22Rv1 (cell line): ENCODE measurements at regions not wholly inside any gene's neighbourhood (a gene's known extent, or its start where the extent isn't known, plus 50 kb on each side); places are given as distances from the start of the nearest gene placed in this dataset.

ENCODE experiments used
- H3K27ac ChIP-seq: fragments of 450-650 bp; 2 replicates; pipeline ENCODE4 v1.5.1; 2017
- ZFX ChIP-seq: fragments of 450-650 bp; IDR thresholded peaks from 2 replicates; pipeline ENCODE4 v1.6.1; 2017; ENCODE audit warnings: antibody characterized with exemption, borderline replicate concordance
- TF ChIP-seq, protein P1 (sequence below): fragments of 450-650 bp; IDR thresholded peaks from 2 replicates; pipeline ENCODE4 v1.5.1; 2017; ENCODE audit warnings: mild to moderate bottlenecking

DNA sequence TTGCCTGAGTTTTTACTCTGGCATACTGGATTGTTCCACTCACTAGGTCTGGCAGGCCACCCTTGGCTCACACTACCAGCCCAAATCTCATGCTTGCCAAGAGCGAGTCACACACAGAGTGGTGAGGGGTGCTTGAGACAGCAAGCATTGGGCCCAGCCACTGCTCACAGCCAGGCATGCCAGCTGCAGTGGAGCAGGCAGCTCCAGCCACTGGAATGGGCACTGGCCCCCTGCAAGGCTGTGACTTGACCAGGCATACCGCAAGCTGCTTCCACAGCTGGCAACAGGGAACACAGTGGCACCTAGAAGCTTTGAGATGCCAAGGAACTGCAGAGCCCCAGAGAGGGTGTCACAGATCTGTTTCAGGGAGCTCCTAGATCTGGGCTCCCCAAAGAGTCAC, 488.5 kb downstream of the LRFN5 start:
- no peak overlapping the region for H3K27ac ChIP-seq
- TF ChIP-seq ZFX = no peak

DNA sequence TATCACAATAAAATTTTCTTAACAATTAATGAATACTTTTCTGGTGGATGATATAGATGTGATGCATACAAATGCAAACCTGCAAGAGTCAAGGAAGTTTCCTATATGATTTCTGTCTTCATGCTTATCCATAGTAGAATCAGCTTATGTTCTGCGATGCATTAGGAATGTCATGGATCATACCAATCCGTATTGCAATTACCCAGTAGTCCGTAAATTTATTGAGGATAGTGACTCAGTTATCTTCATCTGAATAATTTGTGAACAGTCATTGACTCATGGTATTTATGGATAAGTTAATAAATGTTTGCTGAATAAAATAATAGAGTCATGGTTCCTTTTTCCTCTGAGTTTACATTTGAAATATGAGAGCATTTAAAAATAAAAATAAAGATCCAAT, 483.4 kb downstream of the LRFN5 start:
- H3K27ac ChIP-seq = no peak overlapping the region
- TF ChIP-seq, protein P1, sequence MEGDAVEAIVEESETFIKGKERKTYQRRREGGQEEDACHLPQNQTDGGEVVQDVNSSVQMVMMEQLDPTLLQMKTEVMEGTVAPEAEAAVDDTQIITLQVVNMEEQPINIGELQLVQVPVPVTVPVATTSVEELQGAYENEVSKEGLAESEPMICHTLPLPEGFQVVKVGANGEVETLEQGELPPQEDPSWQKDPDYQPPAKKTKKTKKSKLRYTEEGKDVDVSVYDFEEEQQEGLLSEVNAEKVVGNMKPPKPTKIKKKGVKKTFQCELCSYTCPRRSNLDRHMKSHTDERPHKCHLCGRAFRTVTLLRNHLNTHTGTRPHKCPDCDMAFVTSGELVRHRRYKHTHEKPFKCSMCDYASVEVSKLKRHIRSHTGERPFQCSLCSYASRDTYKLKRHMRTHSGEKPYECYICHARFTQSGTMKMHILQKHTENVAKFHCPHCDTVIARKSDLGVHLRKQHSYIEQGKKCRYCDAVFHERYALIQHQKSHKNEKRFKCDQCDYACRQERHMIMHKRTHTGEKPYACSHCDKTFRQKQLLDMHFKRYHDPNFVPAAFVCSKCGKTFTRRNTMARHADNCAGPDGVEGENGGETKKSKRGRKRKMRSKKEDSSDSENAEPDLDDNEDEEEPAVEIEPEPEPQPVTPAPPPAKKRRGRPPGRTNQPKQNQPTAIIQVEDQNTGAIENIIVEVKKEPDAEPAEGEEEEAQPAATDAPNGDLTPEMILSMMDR = no peak
- no peak for TF ChIP-seq ZFX

DNA sequence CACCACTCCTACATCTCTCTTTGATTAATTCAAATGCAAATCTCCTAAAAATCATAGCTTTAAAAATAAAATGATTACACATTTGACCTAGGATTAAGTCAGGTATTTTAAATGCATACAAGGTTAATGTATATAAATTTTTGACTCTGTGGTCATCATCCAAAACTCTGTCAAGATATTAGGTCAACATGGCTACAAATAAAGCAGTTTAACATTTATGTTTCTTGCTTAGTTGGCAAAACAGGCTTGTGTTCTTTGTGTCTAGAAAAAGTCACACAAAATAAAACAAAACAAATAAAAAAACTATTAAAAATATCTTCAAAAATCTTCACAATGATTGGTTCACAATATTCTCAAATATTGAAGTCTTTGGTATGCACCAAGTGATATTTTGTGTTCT, 473.2 kb downstream of the LRFN5 start:
- TF ChIP-seq, protein P1 = no peak
- TF ChIP-seq ZFX = no peak

DNA sequence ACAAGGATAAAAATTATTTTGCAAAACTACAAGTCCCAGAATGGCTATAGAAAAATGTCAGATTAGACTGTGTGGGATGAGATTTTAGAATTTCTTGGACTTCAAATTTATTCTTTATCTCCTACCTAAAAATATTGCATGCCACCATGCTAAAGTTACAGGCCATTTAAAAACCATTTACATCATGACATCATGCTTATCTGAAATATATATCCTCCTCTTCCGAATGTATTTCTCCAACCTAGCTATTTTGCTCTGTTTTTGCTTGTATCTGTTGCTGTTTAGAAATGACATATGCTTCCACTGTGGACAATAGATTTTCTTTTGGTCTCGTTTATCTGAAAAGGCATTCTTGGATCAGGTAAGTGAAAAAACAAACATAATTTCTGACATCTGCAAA, 471.7 kb downstream of the LRFN5 start:
- H3K27ac ChIP-seq = no peak overlapping the region
- TF ChIP-seq ZFX = no peak
- TF ChIP-seq, protein P1 = no peak

More for the DNA sequence above, 473.2 kb downstream of the LRFN5 start:
- H3K27ac ChIP-seq = no peak overlapping the region

DNA sequence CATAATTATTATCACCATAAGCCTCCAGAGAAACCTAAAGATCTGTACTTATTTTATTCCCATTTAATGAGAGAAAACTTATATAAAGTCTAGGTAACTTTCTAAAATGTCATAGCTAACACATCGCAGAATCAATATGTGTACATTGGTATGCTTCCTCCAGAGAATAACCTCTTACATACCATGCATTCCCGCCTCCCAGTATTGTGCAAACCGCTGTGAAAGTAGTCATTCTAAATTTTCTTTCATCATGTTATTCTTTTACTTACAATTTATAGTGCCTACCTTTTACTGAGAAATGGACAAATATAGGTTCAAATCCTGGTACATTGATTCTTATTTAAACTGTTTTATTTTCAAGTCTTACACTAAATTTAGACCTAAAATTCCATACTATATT, 463.4 kb downstream of the LRFN5 start:
- TF ChIP-seq, protein P1 = no peak
- TF ChIP-seq ZFX = no peak
- no peak overlapping the region for H3K27ac ChIP-seq

DNA sequence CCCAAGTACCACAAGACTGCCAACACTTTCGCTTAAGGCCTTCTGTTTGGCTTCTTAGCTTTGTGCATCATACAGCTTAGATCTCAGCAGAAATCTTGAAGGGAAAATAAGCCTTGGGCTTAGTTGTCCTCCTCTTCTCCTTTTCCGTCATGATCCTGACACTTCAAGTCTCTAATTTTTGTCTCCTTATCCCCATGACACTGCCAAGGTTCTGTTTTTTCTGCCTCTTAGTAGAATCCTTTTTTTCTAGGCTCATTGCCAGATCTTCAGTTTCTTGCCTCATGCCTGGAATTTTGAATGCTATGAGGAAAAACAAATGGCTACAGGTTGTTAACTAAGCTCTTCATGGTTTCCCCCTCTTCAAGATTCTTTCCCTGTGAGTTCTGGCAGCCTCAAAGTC, 450.4 kb downstream of the LRFN5 start:
- TF ChIP-seq, protein P1 = no peak
- no peak for TF ChIP-seq ZFX
- H3K27ac ChIP-seq = no peak overlapping the region

DNA sequence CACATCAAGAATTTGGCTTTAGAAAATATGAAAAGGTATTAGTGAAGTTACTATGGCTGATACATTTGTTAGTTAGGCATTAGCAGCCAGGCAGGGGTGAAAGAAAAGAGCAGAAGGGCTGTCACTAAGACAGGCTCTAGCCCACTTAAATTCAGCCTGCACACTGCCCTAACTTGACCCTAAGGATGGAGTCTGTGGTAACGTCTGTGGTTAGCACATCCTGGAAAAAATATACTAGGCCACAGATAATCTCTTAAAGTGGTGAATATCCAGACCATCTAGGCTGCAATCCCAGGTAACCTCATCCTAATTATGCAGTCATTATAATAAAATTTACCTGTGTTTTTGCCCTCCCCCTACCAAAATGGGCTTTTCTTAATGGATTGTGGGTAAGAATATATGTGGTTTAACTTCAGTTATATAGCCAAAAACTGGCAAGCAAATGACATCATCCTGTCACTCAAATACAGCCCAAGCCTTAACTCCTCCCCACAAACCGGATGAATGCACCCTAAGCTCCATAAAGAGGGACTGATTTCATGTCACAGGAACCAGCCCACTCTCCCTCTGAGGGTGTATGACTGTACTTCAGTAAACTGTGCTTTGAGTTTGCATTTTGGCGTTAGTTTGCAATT, 440.9 kb downstream of the LRFN5 start:
- TF ChIP-seq, protein P1 = no peak
- TF ChIP-seq ZFX = no peak
- H3K27ac ChIP-seq = no peak overlapping the region

DNA sequence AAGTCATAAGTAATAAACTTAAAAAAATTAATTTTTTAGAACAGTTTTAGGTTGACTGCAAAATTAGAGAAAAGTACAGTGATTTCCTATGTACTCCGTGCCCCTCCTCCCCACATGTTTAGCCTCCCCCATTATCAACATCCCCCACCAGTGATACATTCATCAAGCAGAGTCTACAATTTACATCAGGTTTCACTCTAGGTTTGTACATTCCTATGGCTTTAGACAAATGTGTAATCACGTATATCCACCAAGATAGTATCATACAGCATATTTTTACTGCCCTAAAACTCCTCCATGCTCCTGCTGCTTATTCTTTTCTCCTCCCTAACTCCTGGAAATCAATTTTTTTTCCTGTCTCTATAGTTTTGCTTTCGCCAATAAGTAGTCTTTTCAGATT, 438.7 kb downstream of the LRFN5 start:
- TF ChIP-seq, protein P1 = no peak
- TF ChIP-seq ZFX = no peak
- no peak overlapping the region for H3K27ac ChIP-seq
